HL-60 (cell line): ENCODE measurements at regions not wholly inside any gene's neighbourhood (a gene's known extent, or its start where the extent isn't known, plus 50 kb on each side); places are given as distances from the start of the nearest gene placed in this dataset.

Experiments
- DNase-seq, 2 experiments: peaks; one replicate each; pipeline ENCODE4 v3.0.0-alpha.2; 2010 to 2020; ENCODE audit warnings: low read depth in 1 of 2, low spot score in 1 of 2
- H3K27ac ChIP-seq: fragments of 250-450 bp; sonication (Bioruptor Pico); replicated peaks from 2 replicates; pipeline ENCODE4 v1.5.1; 2020; ENCODE audit warnings: mild to moderate bottlenecking, moderate library complexity
- H3K27me3 ChIP-seq: fragments of 250-450 bp; sonication (Bioruptor Pico); 2 replicates; pipeline ENCODE4 v1.5.1; 2021; ENCODE audit warnings: mild to moderate bottlenecking, moderate library complexity; ENCODE audit not compliant: insufficient read depth, poor library complexity, severe bottlenecking
- H3K4me3 ChIP-seq: replicated peaks from 2 replicates; pipeline ENCODE4 v1.5.1; 2011; ENCODE audit warnings: mild to moderate bottlenecking, control low read depth, low read length; ENCODE audit not compliant: insufficient read depth
- CTCF ChIP-seq: IDR thresholded peaks from one replicate; pipeline ENCODE4 v1.5.1; 2011; ENCODE audit warnings: low read length, control low read depth, inconsistent platforms; ENCODE audit not compliant: insufficient read depth
- GABPA ChIP-seq: IDR thresholded peaks from 2 replicates; pipeline ENCODE4 v1.6.1; 2012; ENCODE audit warnings: low read depth
- POLR2AphosphoS5 ChIP-seq: IDR thresholded peaks from 2 replicates; pipeline ENCODE4 v1.6.1; 2012; ENCODE audit warnings: low read depth
- REST ChIP-seq: IDR thresholded peaks from 2 replicates; pipeline ENCODE4 v1.6.1; 2012; ENCODE audit warnings: low read depth; ENCODE audit not compliant: insufficient replicate concordance
- SPI1 ChIP-seq: IDR thresholded peaks from 2 replicates; pipeline ENCODE4 v1.6.1; 2012; ENCODE audit warnings: low read depth, mild to moderate bottlenecking, borderline replicate concordance

- TF ChIP-seq GABPA, result no peak
- no peak for TF ChIP-seq CTCF
- TF ChIP-seq REST, result no peak
- no peak for TF ChIP-seq SPI1
- no peak for TF ChIP-seq POLR2AphosphoS5
- no peaks in the 10 kb centered on the region for H3K27me3 ChIP-seq
- H3K4me3 ChIP-seq, result no peak overlapping the region
- DNase-seq, result no peak
- no peak overlapping the region for H3K27ac ChIP-seq
Observed at GRCh38 chr2:84234103-84234502, 225.0 kb downstream of the SUCLG1 start.

- H3K27ac ChIP-seq, result no peak overlapping the region
- no peak for TF ChIP-seq REST
- TF ChIP-seq SPI1, result no peak
- no peak for TF ChIP-seq CTCF
- TF ChIP-seq POLR2AphosphoS5, result no peak
- TF ChIP-seq GABPA, result no peak
- DNase-seq, result no peak
- no peak overlapping the region for H3K4me3 ChIP-seq
- H3K27me3 ChIP-seq, result no peaks in the 10 kb centered on the region
Observed at GRCh38 chr2:84231478-84231877, 227.6 kb downstream of the SUCLG1 start.

- no peak for TF ChIP-seq SPI1
- no peak for TF ChIP-seq POLR2AphosphoS5
- TF ChIP-seq REST, result no peak
- TF ChIP-seq GABPA, result no peak
- no peak for TF ChIP-seq CTCF
- Histone ChIP-seq H3K27me3 (no peaks in the 10 kb centered on the region), H3K27ac (no peak overlapping the region), H3K4me3 (no peak overlapping the region)
- no peak for DNase-seq
Observed at GRCh38 chr2:84224121-84224520, 235.0 kb downstream of the SUCLG1 start.
